ENCODE measurements at regions not wholly inside any gene's neighbourhood (a gene's known extent, or its start where the extent isn't known, plus 50 kb on each side); places are given as distances from the start of the nearest gene placed in this dataset.

DNA sequence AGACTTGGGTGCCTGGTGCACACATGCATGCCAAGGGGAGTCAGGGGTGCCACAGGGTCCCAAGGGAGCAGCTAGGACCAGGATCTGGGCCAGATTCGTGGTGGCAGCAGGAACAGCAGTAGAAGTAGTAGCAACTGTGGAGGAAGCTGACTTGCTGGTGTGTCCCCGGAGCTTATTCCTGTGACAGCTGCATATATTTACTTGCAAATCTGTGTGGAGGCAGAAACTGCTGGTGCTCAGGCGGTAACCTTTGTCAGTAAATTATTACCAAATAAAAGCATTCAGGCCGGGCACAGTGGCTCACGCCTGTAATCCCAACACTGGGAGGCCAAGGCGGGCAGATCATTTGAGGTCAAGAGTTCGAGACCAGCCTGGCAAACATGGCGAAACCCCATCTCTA lies 67.4 kb upstream of the RAB18 start:
- TF ChIP-seq POLR2AphosphoS5 (IDR thresholded peaks at IDR 0.05; ENCODE audit: low read depth, low read length) = no peak
- no peak for TF ChIP-seq SIN3A (IDR thresholded peaks at IDR 0.05; ENCODE audit: borderline replicate concordance, insufficient read depth, low read length)
- no peak for TF ChIP-seq REST (IDR thresholded peaks at IDR 0.05; ENCODE audit: insufficient read depth in 1 of 2, low read depth in 2 of 2, low read length in 2 of 2)
